Peyer's patch (tissue), 4 donors: ENCODE measurements at regions not wholly inside any gene's neighbourhood (a gene's known extent, or its start where the extent isn't known, plus 50 kb on each side); places are given as distances from the start of the nearest gene placed in this dataset.

Experiments used
- DNase-seq, 3 donors: peaks; one replicate each; pipeline ENCODE4 v3.0.0-alpha.2; 2017 to 2019
- H3K27ac ChIP-seq, 4 donors: fragments of 200-600 bp; sonication (generic); one replicate each; pipeline ENCODE4 v1.5.1; 2016 to 2019
- H3K27me3 ChIP-seq, 2 donors: fragments of 200-600 bp; sonication (generic); one replicate each; pipeline ENCODE4 v1.5.1; 2019
- H3K36me3 ChIP-seq, 3 donors: fragments of 200-600 bp; sonication (generic); one replicate each; pipeline ENCODE4 v1.5.1; 2016 to 2019
- H3K4me1 ChIP-seq, 4 donors: fragments of 200-600 bp; sonication (generic); one replicate each; pipeline ENCODE4 v1.5.1; 2016 to 2019
- H3K4me3 ChIP-seq, 4 donors: fragments of 200-600 bp; sonication (generic); 1 replicate in 3 of 4; 2 replicates in 1 of 4; pipeline ENCODE4 v1.5.1; 2016 to 2019; ENCODE audit warnings: mild to moderate bottlenecking in 1 of 4
- H3K9me3 ChIP-seq, 4 donors: fragments of 200-600 bp; sonication (generic); one replicate each; pipeline ENCODE4 v1.5.1; 2016 to 2019; ENCODE audit warnings: mild to moderate bottlenecking in 1 of 4
- POLR2A ChIP-seq, 2 donors: fragments of 450-650 bp; IDR thresholded peaks; one replicate each; pipeline ENCODE4 v1.5.1; 2017; ENCODE audit warnings: antibody characterized with exemption in 2 of 2, mild to moderate bottlenecking in 2 of 2, moderate library complexity in 2 of 2
- TF ChIP-seq, protein P1 (sequence below), 6 experiments: fragments of 450-650 bp in 4 of 6; fragments of 200-600 bp in 2 of 6; sonication (generic) in 1 of 6; IDR thresholded peaks; one replicate each; pipeline ENCODE4 v1.5.1; 2017 to 2019; ENCODE audit warnings: antibody characterized with exemption in 6 of 6, mild to moderate bottlenecking in 3 of 6, moderate library complexity in 1 of 6

DNA sequence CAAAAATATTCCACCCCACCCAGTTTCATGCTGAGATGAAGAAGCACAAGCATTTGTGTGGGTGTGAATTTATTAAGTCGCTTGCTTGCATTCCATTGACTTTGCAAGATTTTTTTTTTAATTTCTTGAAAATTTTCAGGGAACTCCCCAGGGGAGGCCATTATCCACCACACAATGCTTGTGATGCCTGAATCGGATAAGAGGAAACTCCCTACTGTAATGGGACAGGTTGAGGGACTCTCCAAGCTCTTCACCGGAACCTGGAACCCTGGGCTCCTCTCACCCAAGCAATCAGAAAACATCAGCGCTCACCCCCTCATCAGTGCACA is 153.6 kb upstream of the ZMIZ1 start:
- no peak for DNase-seq
- Histone ChIP-seq H3K36me3 (no peaks in the 10 kb centered on the region), H3K4me1 (peaks cover 0 to 13% (median 2%) of the 10 kb centered on the region in 4 donors), H3K27me3 (no peaks in the 10 kb centered on the region), H3K4me3 (no peak overlapping the region), H3K9me3 (no peaks in the 10 kb centered on the region), H3K27ac (no peak overlapping the region)
- TF ChIP-seq POLR2A (IDR thresholded peaks at IDR 0.05): no peak
- TF ChIP-seq, protein P1, sequence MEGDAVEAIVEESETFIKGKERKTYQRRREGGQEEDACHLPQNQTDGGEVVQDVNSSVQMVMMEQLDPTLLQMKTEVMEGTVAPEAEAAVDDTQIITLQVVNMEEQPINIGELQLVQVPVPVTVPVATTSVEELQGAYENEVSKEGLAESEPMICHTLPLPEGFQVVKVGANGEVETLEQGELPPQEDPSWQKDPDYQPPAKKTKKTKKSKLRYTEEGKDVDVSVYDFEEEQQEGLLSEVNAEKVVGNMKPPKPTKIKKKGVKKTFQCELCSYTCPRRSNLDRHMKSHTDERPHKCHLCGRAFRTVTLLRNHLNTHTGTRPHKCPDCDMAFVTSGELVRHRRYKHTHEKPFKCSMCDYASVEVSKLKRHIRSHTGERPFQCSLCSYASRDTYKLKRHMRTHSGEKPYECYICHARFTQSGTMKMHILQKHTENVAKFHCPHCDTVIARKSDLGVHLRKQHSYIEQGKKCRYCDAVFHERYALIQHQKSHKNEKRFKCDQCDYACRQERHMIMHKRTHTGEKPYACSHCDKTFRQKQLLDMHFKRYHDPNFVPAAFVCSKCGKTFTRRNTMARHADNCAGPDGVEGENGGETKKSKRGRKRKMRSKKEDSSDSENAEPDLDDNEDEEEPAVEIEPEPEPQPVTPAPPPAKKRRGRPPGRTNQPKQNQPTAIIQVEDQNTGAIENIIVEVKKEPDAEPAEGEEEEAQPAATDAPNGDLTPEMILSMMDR (IDR thresholded peaks at IDR 0.05): no peak

- no peak for DNase-seq
- H3K27me3 ChIP-seq: no peaks in the 10 kb centered on the region
- no peaks in the 10 kb centered on the region for H3K9me3 ChIP-seq
- no peak overlapping the region for H3K4me3 ChIP-seq
- no peaks in the 10 kb centered on the region for H3K36me3 ChIP-seq
- TF ChIP-seq, protein P1 (IDR thresholded peaks at IDR 0.05): no peak
- no peak for TF ChIP-seq POLR2A (IDR thresholded peaks at IDR 0.05)
- H3K4me1 ChIP-seq: peaks cover 0 to 13% (median 2%) of the 10 kb centered on the region in 4 donors
- H3K27ac ChIP-seq: no peak overlapping the region
Measured at GRCh38 chr10:78916227-78916626, 152.5 kb upstream of the ZMIZ1 start.

DNA sequence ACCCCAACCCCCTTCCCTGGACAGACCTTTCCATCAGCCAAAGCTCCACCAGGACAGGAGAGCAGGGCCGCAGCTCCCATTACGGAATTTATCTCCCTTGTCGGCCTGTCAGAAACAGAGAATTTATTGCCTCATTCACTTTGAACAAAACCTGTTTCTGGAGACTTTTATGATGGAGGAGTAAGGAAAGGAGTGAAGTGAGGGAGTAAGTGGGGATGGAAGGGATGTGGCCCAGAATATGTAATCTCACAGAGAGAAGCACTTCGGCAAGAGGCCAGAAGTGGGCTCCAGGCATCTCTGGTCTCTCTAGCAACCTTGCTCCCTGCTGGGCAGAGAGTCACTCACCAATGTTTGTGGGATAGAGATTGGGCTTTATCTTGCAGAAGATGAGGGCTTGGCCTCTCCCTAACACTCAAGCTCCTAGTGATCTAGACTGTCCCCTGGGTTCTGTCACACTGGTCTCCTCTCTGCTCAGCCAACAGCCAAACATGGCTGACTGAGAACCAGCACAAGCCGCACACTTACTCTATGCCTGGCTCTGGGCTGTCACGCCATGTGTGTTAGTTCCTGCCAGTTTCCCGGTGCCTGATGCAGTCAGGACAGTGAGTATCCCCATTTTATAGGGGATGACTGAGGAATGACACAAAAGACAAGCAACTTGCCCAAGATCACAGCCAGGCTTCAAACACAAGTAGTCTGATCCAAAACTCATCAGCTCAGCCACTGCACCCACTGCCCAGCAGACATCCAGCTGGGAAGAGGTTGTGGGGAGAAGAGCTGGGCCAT is 149.4 kb upstream of the ZMIZ1 start:
- Histone ChIP-seq H3K9me3 (no peaks in the 10 kb centered on the region), H3K36me3 (no peaks in the 10 kb centered on the region), H3K27ac (no peak overlapping the region), H3K4me3 (no peak overlapping the region), H3K4me1 (peaks cover 0 to 7% (median 2%) of the 10 kb centered on the region in 4 donors), H3K27me3 (no peaks in the 10 kb centered on the region)
- no peak for TF ChIP-seq POLR2A (IDR thresholded peaks at IDR 0.05)
- TF ChIP-seq, protein P1 (IDR thresholded peaks at IDR 0.05): no peak
- no peak for DNase-seq

DNA sequence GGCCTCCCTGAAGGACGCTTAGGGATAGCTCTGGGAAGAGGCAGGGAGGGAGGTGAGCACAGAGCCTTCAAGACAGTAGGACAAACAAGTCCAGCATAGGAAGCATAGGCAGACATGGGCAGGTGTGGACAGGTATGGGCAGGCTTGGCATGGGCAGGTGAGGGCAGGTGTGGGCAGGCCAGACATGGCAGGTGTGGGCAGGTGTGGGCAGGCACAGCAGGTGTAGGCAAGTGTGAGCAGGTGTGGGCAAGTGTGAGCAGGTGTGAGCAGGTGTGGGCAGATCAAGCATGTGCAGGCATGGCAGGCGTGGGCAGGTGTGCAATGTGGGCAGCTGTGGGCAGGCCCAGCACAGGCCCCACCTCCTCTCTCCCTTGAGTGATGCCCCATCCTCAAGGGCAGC is 148.8 kb upstream of the ZMIZ1 start:
- H3K9me3 ChIP-seq: no peaks in the 10 kb centered on the region
- no peaks in the 10 kb centered on the region for H3K27me3 ChIP-seq
- no peaks in the 10 kb centered on the region for H3K36me3 ChIP-seq
- no peak overlapping the region for H3K27ac ChIP-seq
- DNase-seq: no peak
- no peak overlapping the region for H3K4me3 ChIP-seq
- TF ChIP-seq POLR2A (IDR thresholded peaks at IDR 0.05): no peak
- TF ChIP-seq, protein P1 (IDR thresholded peaks at IDR 0.05): no peak
- peaks cover 0 to 9% (median 2%) of the 10 kb centered on the region in 4 donors for H3K4me1 ChIP-seq

GRCh38 chr10:78921895-78922294 is 146.9 kb upstream of the ZMIZ1 start:
- Histone ChIP-seq H3K36me3 (no peaks in the 10 kb centered on the region), H3K27me3 (no peaks in the 10 kb centered on the region), H3K9me3 (no peaks in the 10 kb centered on the region), H3K27ac (no peak overlapping the region), H3K4me3 (no peak overlapping the region), H3K4me1 (peaks cover 0 to 9% (median 2%) of the 10 kb centered on the region in 4 donors)
- TF ChIP-seq POLR2A (IDR thresholded peaks at IDR 0.05): no peak
- TF ChIP-seq, protein P1 (IDR thresholded peaks at IDR 0.05): no peak
- peak in 1 of 3 donors; percentile 10 for DNase-seq
